Cardiac muscle cell (in vitro differentiated cells and primary cell): ENCODE measurements at regions not wholly inside any gene's neighbourhood (a gene's known extent, or its start where the extent isn't known, plus 50 kb on each side); places are given as distances from the start of the nearest gene placed in this dataset.

Source experiments
- DNase-seq, 2 donors: peaks; one replicate each; pipeline versions ENCODE4 v3.0.0 to v3.0.0-alpha.2; 2010 to 2017; ENCODE audit warnings: low read depth in 1 of 2, low spot score in 1 of 2
- H3K27ac ChIP-seq: fragments of 200-600 bp; sonication (generic); 2 replicates; pipeline ENCODE4 v1.5.1; 2016
- H3K27me3 ChIP-seq: fragments of 200-600 bp; sonication (generic); 2 replicates; pipeline ENCODE4 v1.6.0; 2016; ENCODE audit warnings: control low read depth
- H3K36me3 ChIP-seq: fragments of 200-600 bp; sonication (generic); 2 replicates; pipeline ENCODE4 v1.5.1; 2016; ENCODE audit warnings: control low read depth
- H3K4me1 ChIP-seq: fragments of 200-600 bp; sonication (generic); 2 replicates; pipeline ENCODE4 v1.8.1; 2017; ENCODE audit warnings: low read depth, mild to moderate bottlenecking, mixed run types
- H3K4me3 ChIP-seq: fragments of 200-600 bp; sonication (generic); 2 replicates; pipeline ENCODE4 v1.5.1; 2016; ENCODE audit warnings: mild to moderate bottlenecking
- H3K9me3 ChIP-seq: fragments of 200-600 bp; sonication (generic); 2 replicates; pipeline ENCODE4 v1.5.1; 2017; ENCODE audit warnings: low read depth, mild to moderate bottlenecking, control low read depth
- TF ChIP-seq, protein P1 (sequence below): IDR thresholded peaks from 2 replicates; pipeline ENCODE4 v1.5.1; 2012; ENCODE audit warnings: low read depth, mild to moderate bottlenecking, low read length

DNA sequence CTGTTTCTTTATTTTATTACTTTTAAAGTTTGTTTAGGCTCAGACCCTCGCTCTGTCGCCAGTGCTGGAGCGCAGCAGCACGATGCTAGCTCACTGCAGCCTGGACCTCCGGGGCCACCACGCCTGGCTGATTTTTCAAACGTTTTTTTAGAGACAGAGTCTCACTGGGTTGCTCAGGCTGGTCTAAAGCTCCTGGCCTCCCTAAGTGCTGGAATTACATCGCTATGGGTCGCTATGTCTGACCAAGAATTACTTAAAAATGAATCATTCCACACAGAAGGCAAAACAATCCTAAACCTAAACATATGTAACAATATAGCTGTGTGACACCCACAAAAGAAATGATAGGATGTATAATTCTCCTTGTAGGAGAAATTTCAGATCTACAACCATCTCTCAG lies 86.9 kb upstream of the SIMC1 start:
- Histone ChIP-seq H3K27me3 (no peaks in the 10 kb centered on the region), H3K4me3 (no peak overlapping the region), H3K27ac (no peak overlapping the region), H3K9me3 (no peaks in the 10 kb centered on the region), H3K36me3 (no peaks in the 10 kb centered on the region), H3K4me1 (peaks cover 19% of the 10 kb centered on the region)
- no peak for DNase-seq
- TF ChIP-seq, protein P1, sequence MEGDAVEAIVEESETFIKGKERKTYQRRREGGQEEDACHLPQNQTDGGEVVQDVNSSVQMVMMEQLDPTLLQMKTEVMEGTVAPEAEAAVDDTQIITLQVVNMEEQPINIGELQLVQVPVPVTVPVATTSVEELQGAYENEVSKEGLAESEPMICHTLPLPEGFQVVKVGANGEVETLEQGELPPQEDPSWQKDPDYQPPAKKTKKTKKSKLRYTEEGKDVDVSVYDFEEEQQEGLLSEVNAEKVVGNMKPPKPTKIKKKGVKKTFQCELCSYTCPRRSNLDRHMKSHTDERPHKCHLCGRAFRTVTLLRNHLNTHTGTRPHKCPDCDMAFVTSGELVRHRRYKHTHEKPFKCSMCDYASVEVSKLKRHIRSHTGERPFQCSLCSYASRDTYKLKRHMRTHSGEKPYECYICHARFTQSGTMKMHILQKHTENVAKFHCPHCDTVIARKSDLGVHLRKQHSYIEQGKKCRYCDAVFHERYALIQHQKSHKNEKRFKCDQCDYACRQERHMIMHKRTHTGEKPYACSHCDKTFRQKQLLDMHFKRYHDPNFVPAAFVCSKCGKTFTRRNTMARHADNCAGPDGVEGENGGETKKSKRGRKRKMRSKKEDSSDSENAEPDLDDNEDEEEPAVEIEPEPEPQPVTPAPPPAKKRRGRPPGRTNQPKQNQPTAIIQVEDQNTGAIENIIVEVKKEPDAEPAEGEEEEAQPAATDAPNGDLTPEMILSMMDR: no peak

DNA sequence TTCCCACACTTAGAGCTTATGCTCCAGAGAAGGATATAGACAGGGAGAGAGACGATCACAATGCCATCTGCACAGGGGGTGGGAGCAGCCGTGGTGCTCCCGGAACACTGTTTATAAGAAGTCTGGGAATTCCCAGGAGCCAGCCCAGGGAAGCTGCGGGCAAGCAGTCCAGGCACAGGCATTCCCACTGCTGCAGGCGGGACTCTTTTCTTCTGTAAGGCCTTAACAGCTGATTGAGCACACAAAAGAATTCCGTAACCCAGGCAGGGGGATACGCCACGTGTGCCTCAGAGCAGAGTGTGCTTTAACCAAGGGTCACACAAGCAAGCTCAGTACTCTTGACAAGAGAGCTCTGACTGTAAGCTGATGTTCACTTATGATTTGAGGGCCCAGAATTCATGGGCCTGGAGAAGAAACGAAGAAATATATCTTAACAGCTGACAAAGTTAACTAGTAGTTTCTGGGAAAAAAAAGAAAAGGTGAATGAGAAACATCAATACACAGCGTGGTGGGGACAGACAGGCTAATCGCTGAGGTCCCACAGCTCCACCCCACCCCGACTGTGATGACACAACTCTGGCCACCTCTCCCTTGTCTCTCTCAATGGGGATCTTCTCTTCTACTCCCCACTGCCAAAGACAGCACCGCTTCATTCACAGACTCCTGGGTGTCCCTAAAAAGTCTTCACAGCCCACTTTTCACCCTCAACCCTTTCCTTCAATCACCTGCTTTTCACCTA lies 85.9 kb upstream of the SIMC1 start:
- no peaks in the 10 kb centered on the region for H3K36me3 ChIP-seq
- no peak overlapping the region for H3K27ac ChIP-seq
- TF ChIP-seq, protein P1: no peak
- H3K4me1 ChIP-seq: peaks cover 19% of the 10 kb centered on the region
- no peak overlapping the region for H3K4me3 ChIP-seq
- no peaks in the 10 kb centered on the region for H3K27me3 ChIP-seq
- H3K9me3 ChIP-seq: no peaks in the 10 kb centered on the region
- peak in 1 of 2 donors; percentile 45 for DNase-seq

DNA sequence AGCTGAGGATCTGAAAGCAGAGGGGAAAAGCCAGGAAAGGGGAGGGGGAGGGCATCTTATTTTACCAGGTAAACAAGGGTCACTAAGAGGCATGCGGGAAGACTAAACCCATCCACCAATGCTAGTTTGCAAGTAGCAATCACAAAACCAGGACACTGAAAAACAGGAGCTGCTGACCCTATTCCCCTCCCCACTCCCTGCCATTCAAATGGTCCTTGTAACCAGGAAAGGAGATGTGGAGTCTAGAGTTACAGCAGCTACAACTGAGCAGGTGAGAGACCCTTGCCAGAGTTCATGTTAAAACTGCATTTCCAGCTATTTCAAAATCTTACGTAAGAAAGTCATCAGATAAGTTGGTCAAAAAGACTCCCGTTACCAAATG lies 85.3 kb upstream of the SIMC1 start:
- TF ChIP-seq, protein P1: no peak
- no peaks in the 10 kb centered on the region for H3K9me3 ChIP-seq
- H3K4me1 ChIP-seq: peaks cover 19% of the 10 kb centered on the region
- no peaks in the 10 kb centered on the region for H3K27me3 ChIP-seq
- DNase-seq: no peak
- no peak overlapping the region for H3K27ac ChIP-seq
- H3K36me3 ChIP-seq: no peaks in the 10 kb centered on the region
- H3K4me3 ChIP-seq: no peak overlapping the region

DNA sequence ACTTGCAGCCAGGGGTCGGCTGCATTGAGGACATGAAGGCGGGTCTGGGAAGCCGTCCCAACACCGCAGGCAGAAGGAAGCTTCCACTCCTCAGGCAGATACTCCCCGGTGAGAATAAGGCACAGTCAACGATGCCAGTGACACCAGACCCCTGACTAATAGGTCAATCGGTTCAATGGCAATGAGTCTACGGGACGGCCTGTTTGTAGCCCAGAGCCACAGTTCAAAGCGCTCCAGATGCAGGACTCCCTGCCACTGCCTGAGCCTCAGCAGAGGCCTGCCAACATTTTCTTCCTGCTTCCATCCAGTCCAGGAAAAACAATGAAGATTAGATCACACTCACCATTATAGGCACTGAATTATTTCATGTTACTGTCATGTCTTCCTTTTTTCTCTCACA lies 84.5 kb upstream of the SIMC1 start:
- TF ChIP-seq, protein P1: no peak
- Histone ChIP-seq H3K9me3 (no peaks in the 10 kb centered on the region), H3K36me3 (no peaks in the 10 kb centered on the region), H3K27ac (no peak overlapping the region), H3K4me3 (no peak overlapping the region), H3K27me3 (no peaks in the 10 kb centered on the region), H3K4me1 (peaks cover 19% of the 10 kb centered on the region)
- peak in 1 of 2 donors; percentile 9 for DNase-seq

DNA sequence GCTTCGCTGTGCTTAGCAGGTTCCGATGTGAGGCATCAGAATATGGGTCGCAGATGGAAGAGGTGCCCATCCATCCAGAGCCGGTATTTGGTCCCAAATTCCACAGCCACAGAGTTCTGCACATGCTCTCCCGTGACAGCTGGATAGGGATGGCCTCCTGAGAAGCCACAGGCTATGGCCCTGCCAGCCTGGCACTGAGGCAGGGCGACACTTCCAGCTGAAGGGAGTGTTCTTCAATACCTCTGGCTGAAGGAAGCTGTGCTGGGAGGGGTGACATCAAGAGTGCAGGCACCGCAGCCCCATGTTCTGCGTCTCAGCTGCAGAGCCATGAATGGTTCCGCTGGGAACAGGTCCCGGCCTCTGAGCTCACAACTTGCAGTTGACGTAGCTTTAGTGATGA lies 83.4 kb upstream of the SIMC1 start:
- Histone ChIP-seq H3K9me3 (no peaks in the 10 kb centered on the region), H3K27ac (no peak overlapping the region), H3K4me3 (no peak overlapping the region), H3K4me1 (peaks cover 19% of the 10 kb centered on the region), H3K36me3 (no peaks in the 10 kb centered on the region), H3K27me3 (no peaks in the 10 kb centered on the region)
- DNase-seq: no peak
- TF ChIP-seq, protein P1: no peak
